ENCODE measurements at regions not wholly inside any gene's neighbourhood (a gene's known extent, or its start where the extent isn't known, plus 50 kb on each side); places are given as distances from the start of the nearest gene placed in this dataset.

DNA sequence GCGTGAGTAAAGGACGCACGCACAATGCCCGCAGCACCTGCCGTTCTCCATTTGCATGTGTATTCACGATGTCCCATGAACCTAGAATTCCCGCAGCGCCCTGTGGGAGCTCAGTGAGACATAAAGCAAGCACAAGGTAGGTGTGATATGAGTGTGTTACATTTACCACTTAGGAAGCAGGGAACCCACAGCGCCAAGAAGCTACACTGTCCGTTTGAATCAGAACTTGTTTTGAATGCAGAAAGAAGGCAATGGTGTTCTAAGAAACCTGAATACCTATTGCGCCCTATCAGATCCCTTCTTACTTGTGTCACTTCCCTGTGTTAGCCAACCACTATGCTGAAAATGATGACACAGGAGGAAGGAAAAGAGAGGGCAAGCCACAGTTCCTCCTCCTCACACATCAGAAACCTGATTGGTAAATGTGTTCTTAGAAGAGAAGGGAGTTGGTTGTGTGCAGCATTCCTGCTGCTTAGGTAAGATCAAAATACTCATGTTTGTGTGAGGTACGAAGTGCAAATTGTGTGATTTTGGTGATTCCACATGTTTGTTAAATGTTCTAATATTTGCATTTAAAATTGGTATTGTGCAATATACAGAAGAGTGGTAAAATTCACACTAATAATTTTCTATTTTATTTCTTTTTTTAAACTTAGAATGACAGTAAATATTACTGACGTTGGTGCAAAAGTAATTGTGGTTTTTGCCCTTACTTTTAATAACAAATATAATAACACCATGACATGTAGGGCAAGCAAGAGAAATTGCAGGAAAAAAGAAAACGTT is 185.4 kb downstream of the SEC23IP start:
- Histone ChIP-seq H3K4me1 (no peaks in the 10 kb centered on the region), H3K36me3 (no peaks in the 10 kb centered on the region), H3K27ac (no peak overlapping the region), H3K9me3 (no peaks in the 10 kb centered on the region), H3K27me3 (no peaks in the 10 kb centered on the region), H3K4me3 (no peak overlapping the region)
- 38% methylated on average over 14 of the region's 14 CpGs for WGBS (ENCODE audit: insufficient coverage, low coverage, low lambda C conversion rate, missing lambda C conversion rate)
- TF ChIP-seq, protein P1, sequence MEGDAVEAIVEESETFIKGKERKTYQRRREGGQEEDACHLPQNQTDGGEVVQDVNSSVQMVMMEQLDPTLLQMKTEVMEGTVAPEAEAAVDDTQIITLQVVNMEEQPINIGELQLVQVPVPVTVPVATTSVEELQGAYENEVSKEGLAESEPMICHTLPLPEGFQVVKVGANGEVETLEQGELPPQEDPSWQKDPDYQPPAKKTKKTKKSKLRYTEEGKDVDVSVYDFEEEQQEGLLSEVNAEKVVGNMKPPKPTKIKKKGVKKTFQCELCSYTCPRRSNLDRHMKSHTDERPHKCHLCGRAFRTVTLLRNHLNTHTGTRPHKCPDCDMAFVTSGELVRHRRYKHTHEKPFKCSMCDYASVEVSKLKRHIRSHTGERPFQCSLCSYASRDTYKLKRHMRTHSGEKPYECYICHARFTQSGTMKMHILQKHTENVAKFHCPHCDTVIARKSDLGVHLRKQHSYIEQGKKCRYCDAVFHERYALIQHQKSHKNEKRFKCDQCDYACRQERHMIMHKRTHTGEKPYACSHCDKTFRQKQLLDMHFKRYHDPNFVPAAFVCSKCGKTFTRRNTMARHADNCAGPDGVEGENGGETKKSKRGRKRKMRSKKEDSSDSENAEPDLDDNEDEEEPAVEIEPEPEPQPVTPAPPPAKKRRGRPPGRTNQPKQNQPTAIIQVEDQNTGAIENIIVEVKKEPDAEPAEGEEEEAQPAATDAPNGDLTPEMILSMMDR (IDR thresholded peaks at IDR 0.05) = no peak
- no peak for TF ChIP-seq POLR2A (IDR thresholded peaks at IDR 0.05)
- intact Hi-C loops (cut with DNase I) = no loop called here
- DNase-seq (no peak), ATAC-seq (no peak)

DNA sequence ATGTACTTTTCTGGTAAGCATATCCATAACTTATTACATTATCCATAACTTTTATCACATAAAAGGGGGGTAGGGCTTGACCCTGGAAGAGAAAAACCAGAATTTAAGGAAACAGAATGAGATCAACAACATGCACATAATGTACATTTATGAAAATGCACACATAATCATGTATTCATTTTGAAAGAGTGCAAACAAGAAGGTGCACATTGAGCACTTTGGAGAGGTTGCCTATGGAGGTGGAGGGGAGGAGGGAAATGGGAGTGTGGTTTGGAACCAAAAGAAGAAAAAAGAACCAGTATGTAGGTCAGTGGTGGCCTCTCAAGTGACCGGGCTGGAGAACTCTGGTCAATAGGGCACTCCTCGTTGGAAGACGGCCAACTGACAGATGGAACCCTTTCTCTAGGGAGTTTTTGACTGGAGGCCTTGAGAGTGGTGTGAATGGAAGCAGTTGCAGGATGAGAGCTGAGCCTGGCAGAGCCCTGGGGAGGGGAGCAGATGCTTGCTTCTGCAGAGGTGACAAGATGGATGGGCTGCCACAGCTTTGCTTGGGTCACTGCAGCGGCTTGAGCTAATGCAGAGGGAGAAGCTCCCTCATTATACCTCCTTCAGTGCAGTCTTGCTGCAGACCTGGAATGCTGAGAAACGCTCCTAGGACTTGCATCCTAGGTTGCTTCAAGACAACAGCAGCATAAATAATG is 192.7 kb downstream of the SEC23IP start:
- TF ChIP-seq POLR2A (IDR thresholded peaks at IDR 0.05) = no peak
- TF ChIP-seq, protein P1 (IDR thresholded peaks at IDR 0.05) = no peak
- WGBS (ENCODE audit: insufficient coverage, low coverage, low lambda C conversion rate, missing lambda C conversion rate) = 20% methylated on average over 1 of the region's 5 CpGs
- ATAC-seq (no peak), DNase-seq (no peak)
- Histone ChIP-seq H3K4me3 (no peak overlapping the region), H3K27ac (no peak overlapping the region), H3K36me3 (no peaks in the 10 kb centered on the region), H3K4me1 (no peaks in the 10 kb centered on the region), H3K9me3 (no peaks in the 10 kb centered on the region), H3K27me3 (no peaks in the 10 kb centered on the region)
- intact Hi-C loops (cut with DNase I) = no loop called here

DNA sequence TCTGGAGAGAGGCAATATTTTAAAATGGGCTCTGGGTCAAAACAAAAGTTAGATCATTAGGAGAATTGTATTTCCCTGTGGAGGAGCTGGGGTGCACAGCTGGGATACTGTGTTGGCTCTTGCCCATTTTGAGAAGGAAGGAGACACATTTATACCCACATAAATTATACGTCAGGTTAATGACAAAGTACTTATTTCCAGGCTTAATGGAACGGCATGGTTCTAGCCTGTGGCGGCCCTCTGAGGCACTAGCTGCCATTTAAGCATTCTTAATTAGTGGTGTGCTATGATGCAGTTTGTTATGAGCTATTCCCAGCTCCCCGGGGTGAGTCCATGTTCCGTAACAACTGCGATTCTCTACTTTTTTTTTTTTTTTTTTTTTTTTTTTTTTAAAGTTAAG is 193.5 kb downstream of the SEC23IP start:
- 78% methylated on average over 6 of the region's 6 CpGs for WGBS (ENCODE audit: insufficient coverage, low coverage, low lambda C conversion rate, missing lambda C conversion rate)
- intact Hi-C loops (cut with DNase I) = no loop called here
- TF ChIP-seq, protein P1 (IDR thresholded peaks at IDR 0.05) = no peak
- TF ChIP-seq POLR2A (IDR thresholded peaks at IDR 0.05) = no peak
- ATAC-seq (no peak), DNase-seq (no peak)
- no peaks in the 10 kb centered on the region for H3K9me3 ChIP-seq
- H3K4me1 ChIP-seq = no peaks in the 10 kb centered on the region
- H3K27me3 ChIP-seq = no peaks in the 10 kb centered on the region
- no peaks in the 10 kb centered on the region for H3K36me3 ChIP-seq
- H3K27ac ChIP-seq = no peak overlapping the region
- no peak overlapping the region for H3K4me3 ChIP-seq

DNA sequence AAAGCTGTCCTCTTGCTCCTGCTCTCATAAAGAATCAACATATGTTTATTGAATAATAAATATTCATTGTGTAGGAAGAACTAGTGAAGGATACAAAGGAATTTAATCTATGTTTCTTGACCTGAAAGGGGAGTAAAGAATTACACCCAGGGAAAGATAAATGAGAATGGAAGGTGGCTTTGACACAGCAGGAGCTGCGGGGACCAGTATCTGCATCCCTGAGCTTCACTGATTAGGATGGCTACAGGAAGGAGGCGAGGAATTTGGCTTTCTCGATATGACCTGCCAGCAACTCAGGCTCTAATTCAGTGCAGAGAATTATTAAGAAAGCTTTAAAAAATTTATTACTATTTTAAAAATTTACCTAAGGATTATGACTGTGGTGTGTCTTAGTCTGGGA is 194.6 kb downstream of the SEC23IP start:
- H3K4me3 ChIP-seq = no peak overlapping the region
- H3K27ac ChIP-seq = no peak overlapping the region
- no peaks in the 10 kb centered on the region for H3K9me3 ChIP-seq
- WGBS (ENCODE audit: insufficient coverage, low coverage, low lambda C conversion rate, missing lambda C conversion rate) = 38% methylated on average over 3 of the region's 3 CpGs
- H3K27me3 ChIP-seq = no peaks in the 10 kb centered on the region
- DNase-seq = no peak
- intact Hi-C loops (cut with DNase I) = no loop called here
- ATAC-seq = no peak
- no peaks in the 10 kb centered on the region for H3K4me1 ChIP-seq
- TF ChIP-seq, protein P1 (IDR thresholded peaks at IDR 0.05) = no peak
- TF ChIP-seq POLR2A (IDR thresholded peaks at IDR 0.05) = no peak
- no peaks in the 10 kb centered on the region for H3K36me3 ChIP-seq

Measured in right lobe of liver (tissue), 6 donors.